DOHH2 (cell line): ENCODE measurements at regions not wholly inside any gene's neighbourhood (a gene's known extent, or its start where the extent isn't known, plus 50 kb on each side); places are given as distances from the start of the nearest gene placed in this dataset.

ENCODE experiments used
- H3F3A ChIP-seq: fragments of 200-600 bp; sonication (generic), shearing (Covaris generic); 2 replicates; pipeline ENCODE4 v1.6.0; 2016; ENCODE audit warnings: antibody characterized with exemption, mild to moderate bottlenecking; ENCODE audit not compliant: control insufficient read depth, insufficient read depth
- H3K27ac ChIP-seq: fragments of 200-600 bp; sonication (generic); 2 replicates; pipeline ENCODE4 v1.5.1; 2014; ENCODE audit warnings: low read depth, mild to moderate bottlenecking, low read length, moderate library complexity
- H3K27me3 ChIP-seq: fragments of 200-600 bp; sonication (generic); 2 replicates; pipeline ENCODE4 v1.6.1; 2014; ENCODE audit warnings: mild to moderate bottlenecking, low read length, mixed read lengths; ENCODE audit not compliant: control insufficient read depth
- H3K36me3 ChIP-seq: fragments of 200-600 bp; sonication (generic); 2 replicates; pipeline ENCODE4 v1.6.1; 2014; ENCODE audit warnings: mild to moderate bottlenecking, low read length, moderate library complexity, mixed read lengths; ENCODE audit not compliant: control insufficient read depth
- H3K4me1 ChIP-seq: fragments of 200-600 bp; sonication (generic); 2 replicates; pipeline ENCODE4 v1.6.1; 2014; ENCODE audit warnings: mild to moderate bottlenecking, low read length, mixed read lengths; ENCODE audit not compliant: control insufficient read depth
- H3K4me2 ChIP-seq: fragments of 200-600 bp; sonication (generic); 2 replicates; pipeline ENCODE4 v1.6.0; 2014; ENCODE audit warnings: mild to moderate bottlenecking, low read length, moderate library complexity
- H3K4me3 ChIP-seq: fragments of 200-600 bp; sonication (generic); 2 replicates; pipeline ENCODE4 v1.5.1; 2014; ENCODE audit warnings: mild to moderate bottlenecking, low read length, mixed read lengths
- H3K79me2 ChIP-seq: fragments of 200-600 bp; sonication (generic); 2 replicates; pipeline ENCODE4 v1.6.1; 2014; ENCODE audit warnings: mild to moderate bottlenecking, low read length, mixed read lengths; ENCODE audit not compliant: control insufficient read depth
- H3K9me2 ChIP-seq: fragments of 200-600 bp; sonication (generic); replicated peaks from 2 replicates; pipeline ENCODE4 v1.6.1; 2014; ENCODE audit warnings: mild to moderate bottlenecking, low read length, mixed read lengths; ENCODE audit not compliant: control insufficient read depth
- H3K9me3 ChIP-seq: fragments of 200-600 bp; sonication (generic); 2 replicates; pipeline ENCODE4 v1.6.1; 2014; ENCODE audit warnings: antibody characterized with exemption, low read length, mixed read lengths; ENCODE audit not compliant: control insufficient read depth, insufficient read depth
- H4K20me1 ChIP-seq: fragments of 200-600 bp; sonication (generic); 2 replicates; pipeline ENCODE4 v1.6.0; 2014; ENCODE audit warnings: low read depth, mild to moderate bottlenecking, antibody characterized with exemption, low read length, moderate library complexity; ENCODE audit not compliant: control insufficient read depth, insufficient read depth
- CTCF ChIP-seq: fragments of 200-600 bp; sonication (generic); IDR thresholded peaks from one replicate; pipeline ENCODE4 v1.5.1; 2014; ENCODE audit warnings: antibody characterized with exemption, mild to moderate bottlenecking, low read depth, low read length; ENCODE audit not compliant: poor library complexity, severe bottlenecking
- EZH2phosphoT487 ChIP-seq: fragments of 200-600 bp; sonication (generic); IDR thresholded peaks from 2 replicates; pipeline ENCODE4 v1.6.1; 2017; ENCODE audit warnings: borderline replicate concordance, mild to moderate bottlenecking, antibody characterized with exemption, low read length, moderate library complexity, mixed read lengths

- TF ChIP-seq EZH2phosphoT487 (no peak), CTCF (no peak)
- Histone ChIP-seq H3K9me2 (no peaks in the 10 kb centered on the region), H3K9me3 (no peaks in the 10 kb centered on the region), H3K79me2 (no peaks in the 10 kb centered on the region), H4K20me1 (no peaks in the 10 kb centered on the region), H3F3A (no peaks in the 10 kb centered on the region), H3K4me1 (no peaks in the 10 kb centered on the region), H3K36me3 (no peaks in the 10 kb centered on the region), H3K4me3 (no peak overlapping the region), H3K27ac (no peak overlapping the region), H3K4me2 (no peak overlapping the region), H3K27me3 (no peaks in the 10 kb centered on the region)
Observed at GRCh38 chr18:70600225-70600925, 311.5 kb downstream of the SOCS6 start.

GRCh38 chr18:70598406-70598805 lies 309.6 kb downstream of the SOCS6 start:
- no peak overlapping the region for H3K27ac ChIP-seq
- TF ChIP-seq CTCF = no peak
- TF ChIP-seq EZH2phosphoT487 = no peak
- no peaks in the 10 kb centered on the region for H3K9me3 ChIP-seq
- H4K20me1 ChIP-seq = no peaks in the 10 kb centered on the region
- no peaks in the 10 kb centered on the region for H3K9me2 ChIP-seq
- H3K4me1 ChIP-seq = no peaks in the 10 kb centered on the region
- H3K27me3 ChIP-seq = no peaks in the 10 kb centered on the region
- H3K79me2 ChIP-seq = no peaks in the 10 kb centered on the region
- H3F3A ChIP-seq = no peaks in the 10 kb centered on the region
- H3K4me2 ChIP-seq = no peak overlapping the region
- no peak overlapping the region for H3K4me3 ChIP-seq
- H3K36me3 ChIP-seq = no peaks in the 10 kb centered on the region

GRCh38 chr18:70582981-70583380 lies 294.1 kb downstream of the SOCS6 start:
- no peaks in the 10 kb centered on the region for H3K9me3 ChIP-seq
- no peaks in the 10 kb centered on the region for H3K36me3 ChIP-seq
- H3K27me3 ChIP-seq = no peaks in the 10 kb centered on the region
- H3K79me2 ChIP-seq = no peaks in the 10 kb centered on the region
- no peak overlapping the region for H3K4me3 ChIP-seq
- no peaks in the 10 kb centered on the region for H3K4me1 ChIP-seq
- no peaks in the 10 kb centered on the region for H3K9me2 ChIP-seq
- no peak overlapping the region for H3K4me2 ChIP-seq
- no peak overlapping the region for H3K27ac ChIP-seq
- no peaks in the 10 kb centered on the region for H3F3A ChIP-seq
- TF ChIP-seq EZH2phosphoT487 (no peak), CTCF (no peak)
- H4K20me1 ChIP-seq = no peaks in the 10 kb centered on the region
